Astrocyte (in vitro differentiated cells and primary cell): ENCODE measurements at regions not wholly inside any gene's neighbourhood (a gene's known extent, or its start where the extent isn't known, plus 50 kb on each side); places are given as distances from the start of the nearest gene placed in this dataset.

Experiments
- DNase-seq: peaks from one replicate; pipeline ENCODE4 v3.0.0-alpha.2; 2010; ENCODE audit warnings: low read depth
- FAIRE-seq: peaks from 2 replicates; lab custom pipeline; 2011; peaks lifted over from hg19 to GRCh38; lab: Jason Lieb, UNC
- H2AFZ ChIP-seq: 2 replicates; pipeline ENCODE4 v1.6.0; 2012; ENCODE audit warnings: low read depth, low read length, inconsistent platforms
- H3K27ac ChIP-seq: 2 replicates; pipeline ENCODE4 v1.5.1; 2011; ENCODE audit warnings: low read depth, low read length, inconsistent platforms
- H3K27me3 ChIP-seq: 2 replicates; pipeline ENCODE4 v1.6.0; 2011; ENCODE audit warnings: low read length, inconsistent platforms; ENCODE audit not compliant: insufficient read depth
- H3K36me3 ChIP-seq: 2 replicates; pipeline ENCODE4 v1.5.1; 2011; ENCODE audit warnings: low read length, inconsistent platforms; ENCODE audit not compliant: insufficient read depth
- H3K4me1 ChIP-seq: 2 replicates; pipeline ENCODE4 v1.5.1; 2011; ENCODE audit warnings: low read length, inconsistent platforms; ENCODE audit not compliant: insufficient read depth
- H3K4me2 ChIP-seq: 2 replicates; pipeline ENCODE4 v1.6.0; 2012; ENCODE audit warnings: low read length, inconsistent platforms
- H3K4me3 ChIP-seq: 2 replicates; pipeline ENCODE4 v1.5.1; 2011; ENCODE audit warnings: low read depth, mild to moderate bottlenecking, low read length, inconsistent platforms; ENCODE audit not compliant: insufficient read depth
- H3K79me2 ChIP-seq: 2 replicates; pipeline ENCODE4 v1.6.0; 2012; ENCODE audit warnings: mild to moderate bottlenecking, low read length, inconsistent platforms; ENCODE audit not compliant: insufficient read depth
- H3K9ac ChIP-seq: 2 replicates; pipeline ENCODE4 v1.6.0; 2012; ENCODE audit warnings: mild to moderate bottlenecking, low read length, inconsistent platforms
- H3K9me3 ChIP-seq: 2 replicates; pipeline ENCODE4 v1.5.1; 2012; ENCODE audit warnings: low read depth, mild to moderate bottlenecking, low read length, inconsistent platforms; ENCODE audit not compliant: insufficient read depth
- H4K20me1 ChIP-seq: 2 replicates; pipeline ENCODE4 v1.6.0; 2012; ENCODE audit warnings: low read length, inconsistent platforms; ENCODE audit not compliant: insufficient read depth
- H3K27ac Mint-ChIP-seq: one replicate; pipeline ENCODE4 v1.8.0; 2021; ENCODE audit warnings: mild to moderate bottlenecking, mixed read lengths; ENCODE audit not compliant: unreplicated experiment
- H3K27me3 Mint-ChIP-seq: one replicate; pipeline ENCODE4 v1.8.0; 2021; ENCODE audit warnings: low read depth, mixed read lengths; ENCODE audit not compliant: unreplicated experiment
- H3K36me3 Mint-ChIP-seq: one replicate; pipeline ENCODE4 v1.8.0; 2021; ENCODE audit warnings: low read depth, mixed read lengths; ENCODE audit not compliant: unreplicated experiment
- H3K4me1 Mint-ChIP-seq: one replicate; pipeline ENCODE4 v1.8.0; 2021; ENCODE audit warnings: low read depth, mixed read lengths; ENCODE audit not compliant: unreplicated experiment
- H3K4me3 Mint-ChIP-seq: one replicate; pipeline ENCODE4 v1.8.0; 2021; ENCODE audit warnings: mild to moderate bottlenecking, moderate library complexity, mixed read lengths; ENCODE audit not compliant: unreplicated experiment
- H3K9me3 Mint-ChIP-seq: one replicate; pipeline ENCODE4 v1.8.0; 2021; ENCODE audit warnings: mild to moderate bottlenecking, mixed read lengths; ENCODE audit not compliant: unreplicated experiment
- EZH2 ChIP-seq: IDR thresholded peaks from 2 replicates; pipeline ENCODE4 v1.6.1; 2012; ENCODE audit warnings: mild to moderate bottlenecking, low read length, inconsistent platforms; ENCODE audit not compliant: insufficient read depth
- TF ChIP-seq, protein P1 (sequence below): IDR thresholded peaks from 2 replicates; pipeline ENCODE4 v1.5.1; 2011; ENCODE audit warnings: low read depth, mild to moderate bottlenecking, inconsistent platforms, low read length, moderate library complexity; ENCODE audit not compliant: insufficient read depth

DNA sequence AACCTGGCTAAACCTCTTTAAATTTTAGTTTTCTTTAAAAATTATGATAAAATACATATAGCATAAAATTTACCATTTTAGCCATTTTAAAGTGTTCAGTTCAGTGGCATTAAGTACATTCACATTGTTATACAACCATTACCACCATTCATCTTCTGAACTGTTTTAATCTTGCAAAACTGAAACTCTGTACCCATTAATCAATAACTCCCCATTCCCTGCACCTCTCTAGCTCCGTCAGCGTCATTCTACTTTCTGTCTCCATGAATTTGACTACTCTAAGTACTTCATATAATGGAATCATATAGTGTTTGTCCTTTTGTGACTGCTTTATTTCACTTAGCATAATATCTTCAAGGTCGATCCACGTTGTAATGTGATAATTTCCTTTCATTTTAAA lies 75.8 kb upstream of the DDHD1 start:
- no peaks in the 10 kb centered on the region for H3K27me3 ChIP-seq
- no peak overlapping the region for H3K4me3 ChIP-seq
- no peak overlapping the region for H3K4me2 ChIP-seq
- no peak for DNase-seq
- Mint-ChIP-seq H3K36me3 (peaks cover 2% of the 10 kb centered on the region), H3K27me3 (no peaks in the 10 kb centered on the region), H3K4me1 (peaks cover 2% of the 10 kb centered on the region), H3K27ac (no peak overlapping the region), H3K9me3 (peaks cover 12% of the 10 kb centered on the region), H3K4me3 (no peak overlapping the region)
- no peaks in the 10 kb centered on the region for H4K20me1 ChIP-seq
- H3K27ac ChIP-seq, result no peak overlapping the region
- H3K79me2 ChIP-seq, result no peaks in the 10 kb centered on the region
- H3K36me3 ChIP-seq, result no peaks in the 10 kb centered on the region
- H3K4me1 ChIP-seq, result no peaks in the 10 kb centered on the region
- TF ChIP-seq EZH2, result no peak
- TF ChIP-seq, protein P1, sequence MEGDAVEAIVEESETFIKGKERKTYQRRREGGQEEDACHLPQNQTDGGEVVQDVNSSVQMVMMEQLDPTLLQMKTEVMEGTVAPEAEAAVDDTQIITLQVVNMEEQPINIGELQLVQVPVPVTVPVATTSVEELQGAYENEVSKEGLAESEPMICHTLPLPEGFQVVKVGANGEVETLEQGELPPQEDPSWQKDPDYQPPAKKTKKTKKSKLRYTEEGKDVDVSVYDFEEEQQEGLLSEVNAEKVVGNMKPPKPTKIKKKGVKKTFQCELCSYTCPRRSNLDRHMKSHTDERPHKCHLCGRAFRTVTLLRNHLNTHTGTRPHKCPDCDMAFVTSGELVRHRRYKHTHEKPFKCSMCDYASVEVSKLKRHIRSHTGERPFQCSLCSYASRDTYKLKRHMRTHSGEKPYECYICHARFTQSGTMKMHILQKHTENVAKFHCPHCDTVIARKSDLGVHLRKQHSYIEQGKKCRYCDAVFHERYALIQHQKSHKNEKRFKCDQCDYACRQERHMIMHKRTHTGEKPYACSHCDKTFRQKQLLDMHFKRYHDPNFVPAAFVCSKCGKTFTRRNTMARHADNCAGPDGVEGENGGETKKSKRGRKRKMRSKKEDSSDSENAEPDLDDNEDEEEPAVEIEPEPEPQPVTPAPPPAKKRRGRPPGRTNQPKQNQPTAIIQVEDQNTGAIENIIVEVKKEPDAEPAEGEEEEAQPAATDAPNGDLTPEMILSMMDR, result no peak
- no peak overlapping the region for H3K9ac ChIP-seq
- H2AFZ ChIP-seq, result no peak overlapping the region
- no peaks in the 10 kb centered on the region for H3K9me3 ChIP-seq
- FAIRE-seq, result peak; percentile 32

DNA sequence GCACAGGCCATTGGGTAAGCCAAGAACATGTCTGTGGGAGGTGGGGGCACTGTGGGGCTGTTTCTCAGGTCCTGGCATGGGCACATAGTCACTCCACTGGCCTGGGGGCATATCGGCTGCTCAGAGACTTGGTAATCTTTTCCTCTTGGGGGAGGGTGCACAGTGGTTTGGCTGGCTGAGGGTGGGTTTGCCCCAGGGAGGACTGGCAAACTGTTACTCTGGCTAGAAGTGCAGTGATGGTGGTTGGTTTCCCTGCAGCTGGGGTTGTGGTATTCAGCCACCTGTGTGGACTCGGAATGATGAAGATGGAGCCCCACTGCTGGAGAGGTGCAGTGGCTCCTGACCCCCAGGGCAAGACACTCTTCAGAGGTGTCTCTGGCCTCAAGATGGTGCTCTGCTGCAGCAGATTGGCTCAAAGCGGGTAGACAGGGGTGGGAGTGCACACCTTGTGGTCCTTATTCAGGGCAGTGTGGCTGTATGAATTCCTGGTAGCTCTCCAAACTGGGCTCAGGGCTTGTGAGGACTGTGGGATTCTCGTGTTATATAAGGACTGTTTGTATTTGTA lies 74.1 kb upstream of the DDHD1 start:
- H3K4me3 Mint-ChIP-seq, result no peak overlapping the region
- TF ChIP-seq EZH2, result no peak
- TF ChIP-seq, protein P1, result no peak

DNA sequence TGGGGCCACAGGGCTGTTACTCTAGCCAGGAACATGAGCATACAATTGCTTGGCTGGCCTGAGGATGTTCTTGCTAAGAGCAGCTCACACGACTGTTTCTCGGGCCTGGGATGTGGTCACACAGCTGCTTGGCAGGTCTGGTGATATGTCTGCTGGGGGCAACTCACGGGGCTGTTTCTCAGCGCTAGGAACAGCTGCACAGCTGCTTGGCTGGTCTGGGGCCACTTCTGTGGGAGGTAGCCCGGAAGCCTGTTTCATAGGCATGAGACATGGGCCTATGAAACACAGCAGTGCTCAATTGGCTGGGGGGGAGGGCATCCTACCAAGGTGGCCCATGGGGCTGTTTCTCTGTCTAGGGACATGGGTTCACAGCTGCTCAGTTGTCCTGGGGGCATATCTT lies 73.4 kb upstream of the DDHD1 start:
- DNase-seq (no peak), FAIRE-seq (no peak)
- Histone ChIP-seq H3K27me3 (no peaks in the 10 kb centered on the region), H3K79me2 (no peaks in the 10 kb centered on the region), H3K36me3 (no peaks in the 10 kb centered on the region), H3K4me1 (no peaks in the 10 kb centered on the region), H2AFZ (no peak overlapping the region), H3K4me3 (no peak overlapping the region), H3K4me2 (no peak overlapping the region), H3K27ac (no peak overlapping the region), H4K20me1 (no peaks in the 10 kb centered on the region), H3K9ac (no peak overlapping the region), H3K9me3 (no peaks in the 10 kb centered on the region)
- peaks cover 2% of the 10 kb centered on the region for H3K36me3 Mint-ChIP-seq
- H3K27ac Mint-ChIP-seq, result no peak overlapping the region
- no peak for TF ChIP-seq EZH2
- TF ChIP-seq, protein P1, result no peak
- H3K4me1 Mint-ChIP-seq, result peaks cover 2% of the 10 kb centered on the region
- H3K27me3 Mint-ChIP-seq, result no peaks in the 10 kb centered on the region
- no peak overlapping the region for H3K4me3 Mint-ChIP-seq
- H3K9me3 Mint-ChIP-seq, result peaks cover 7% of the 10 kb centered on the region

More for the DNA sequence above, 74.1 kb upstream of the DDHD1 start:
- no peak overlapping the region for H3K27ac Mint-ChIP-seq
- Histone ChIP-seq H4K20me1 (no peaks in the 10 kb centered on the region), H3K4me1 (no peaks in the 10 kb centered on the region), H2AFZ (no peak overlapping the region), H3K9me3 (no peaks in the 10 kb centered on the region), H3K27ac (no peak overlapping the region), H3K36me3 (no peaks in the 10 kb centered on the region), H3K9ac (no peak overlapping the region), H3K4me3 (no peak overlapping the region), H3K4me2 (no peak overlapping the region), H3K27me3 (no peaks in the 10 kb centered on the region), H3K79me2 (no peaks in the 10 kb centered on the region)
- no peaks in the 10 kb centered on the region for H3K27me3 Mint-ChIP-seq
- FAIRE-seq (no peak), DNase-seq (no peak)
- peaks cover 2% of the 10 kb centered on the region for H3K36me3 Mint-ChIP-seq
- peaks cover 7% of the 10 kb centered on the region for H3K9me3 Mint-ChIP-seq
- H3K4me1 Mint-ChIP-seq, result peaks cover 2% of the 10 kb centered on the region
